ENCODE measurements at regions not wholly inside any gene's neighbourhood (a gene's known extent, or its start where the extent isn't known, plus 50 kb on each side); places are given as distances from the start of the nearest gene placed in this dataset.
A peak's percentile ranks its signal among the peaks of the same experiment; 100 is the strongest.

- no peaks in the 10 kb centered on the region for H3K36me3 Mint-ChIP-seq (ENCODE audit: low read depth, unreplicated experiment)
- no peak overlapping the region for H3K27ac Mint-ChIP-seq (ENCODE audit: unreplicated experiment)
- H3K4me1 Mint-ChIP-seq (ENCODE audit: unreplicated experiment) = peaks cover 8% of the 10 kb centered on the region
- DNase-seq (ENCODE audit: low spot score) = no peak
- peaks cover 2% of the 10 kb centered on the region for H3K27me3 Mint-ChIP-seq (ENCODE audit: unreplicated experiment)
- H3K4me3 Mint-ChIP-seq (ENCODE audit: unreplicated experiment) = no peak overlapping the region
- no peaks in the 10 kb centered on the region for H3K9me3 Mint-ChIP-seq (ENCODE audit: unreplicated experiment)
- no peak for TF ChIP-seq CTCF (IDR thresholded peaks at IDR 0.05; ENCODE audit: unreplicated experiment)
Measured at GRCh38 chr1:58842941-58843340, 59.1 kb upstream of the JUN start.

DNA sequence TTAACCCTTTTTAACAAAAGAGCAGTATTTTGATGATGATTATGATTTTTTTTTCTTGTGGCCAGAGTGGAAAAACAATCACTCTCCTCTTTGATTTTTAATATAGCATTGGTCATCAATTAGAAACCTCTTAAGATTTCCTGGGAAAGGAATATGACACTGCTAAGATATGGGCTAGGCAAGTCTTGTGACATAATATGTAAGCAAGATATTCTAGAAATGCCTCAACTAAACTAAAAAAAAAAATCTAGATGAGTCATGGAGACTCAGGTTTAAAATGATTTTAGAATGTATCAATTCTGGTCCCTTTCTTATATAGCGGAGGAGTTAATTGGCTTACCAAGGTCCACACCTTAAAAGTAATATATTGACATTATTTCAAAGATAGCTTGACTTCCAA is 60.3 kb upstream of the JUN start:
- Mint-ChIP-seq H3K4me1 (ENCODE audit: unreplicated experiment) (peaks cover 8% of the 10 kb centered on the region), H3K4me3 (ENCODE audit: unreplicated experiment) (no peak overlapping the region), H3K27ac (ENCODE audit: unreplicated experiment) (no peak overlapping the region), H3K27me3 (ENCODE audit: unreplicated experiment) (peaks cover 1% of the 10 kb centered on the region), H3K36me3 (ENCODE audit: low read depth, unreplicated experiment) (no peaks in the 10 kb centered on the region), H3K9me3 (ENCODE audit: unreplicated experiment) (no peaks in the 10 kb centered on the region)
- no peak for TF ChIP-seq CTCF (IDR thresholded peaks at IDR 0.05; ENCODE audit: unreplicated experiment)
- no peak for DNase-seq (ENCODE audit: low spot score)

GRCh38 chr1:58845942-58846341 is 62.1 kb upstream of the JUN start:
- no peaks in the 10 kb centered on the region for H3K9me3 Mint-ChIP-seq (ENCODE audit: unreplicated experiment)
- DNase-seq (ENCODE audit: low spot score) = no peak
- peaks cover 1% of the 10 kb centered on the region for H3K27me3 Mint-ChIP-seq (ENCODE audit: unreplicated experiment)
- H3K36me3 Mint-ChIP-seq (ENCODE audit: low read depth, unreplicated experiment) = no peaks in the 10 kb centered on the region
- no peak for TF ChIP-seq CTCF (IDR thresholded peaks at IDR 0.05; ENCODE audit: unreplicated experiment)
- H3K27ac Mint-ChIP-seq (ENCODE audit: unreplicated experiment) = no peak overlapping the region
- no peak overlapping the region for H3K4me3 Mint-ChIP-seq (ENCODE audit: unreplicated experiment)
- H3K4me1 Mint-ChIP-seq (ENCODE audit: unreplicated experiment) = peaks cover 25% of the 10 kb centered on the region

DNA sequence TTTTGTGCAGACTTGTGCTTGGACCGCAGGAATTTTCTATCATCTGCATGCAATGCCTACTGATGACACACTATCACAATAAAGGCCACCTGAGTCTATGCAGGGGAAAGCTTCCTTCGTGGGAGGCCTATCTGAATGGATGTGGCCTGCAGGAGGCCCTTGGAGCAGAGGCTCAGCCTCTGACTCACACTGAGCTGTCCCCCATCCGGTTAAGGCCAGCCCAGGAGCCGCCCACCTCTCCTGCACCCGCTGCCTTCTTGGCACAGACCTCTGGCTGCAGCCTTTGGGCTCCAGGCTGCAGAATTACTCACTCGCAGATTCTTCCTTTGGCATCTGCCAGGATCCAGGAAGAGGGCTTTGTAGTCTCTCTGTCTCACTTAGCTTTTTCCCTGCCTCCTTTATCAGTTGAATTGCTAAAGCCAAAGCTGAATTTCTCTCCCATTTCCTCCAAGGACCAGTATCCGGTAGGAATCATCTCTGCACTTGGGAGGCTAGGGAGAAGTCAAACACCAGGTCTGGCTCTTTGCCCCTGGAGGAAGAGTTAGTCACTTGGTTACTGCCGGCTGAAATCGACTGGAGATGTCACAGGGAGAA is 65.1 kb upstream of the JUN start:
- peaks cover 7% of the 10 kb centered on the region for H3K27me3 Mint-ChIP-seq (ENCODE audit: unreplicated experiment)
- no peak for TF ChIP-seq CTCF (IDR thresholded peaks at IDR 0.05; ENCODE audit: unreplicated experiment)
- no peak for DNase-seq (ENCODE audit: low spot score)
- no peaks in the 10 kb centered on the region for H3K36me3 Mint-ChIP-seq (ENCODE audit: low read depth, unreplicated experiment)
- H3K27ac Mint-ChIP-seq (ENCODE audit: unreplicated experiment) = peak overlapping the region; percentile 53
- H3K4me1 Mint-ChIP-seq (ENCODE audit: unreplicated experiment) = peaks cover 51% of the 10 kb centered on the region
- no peak overlapping the region for H3K4me3 Mint-ChIP-seq (ENCODE audit: unreplicated experiment)
- no peaks in the 10 kb centered on the region for H3K9me3 Mint-ChIP-seq (ENCODE audit: unreplicated experiment)

DNA sequence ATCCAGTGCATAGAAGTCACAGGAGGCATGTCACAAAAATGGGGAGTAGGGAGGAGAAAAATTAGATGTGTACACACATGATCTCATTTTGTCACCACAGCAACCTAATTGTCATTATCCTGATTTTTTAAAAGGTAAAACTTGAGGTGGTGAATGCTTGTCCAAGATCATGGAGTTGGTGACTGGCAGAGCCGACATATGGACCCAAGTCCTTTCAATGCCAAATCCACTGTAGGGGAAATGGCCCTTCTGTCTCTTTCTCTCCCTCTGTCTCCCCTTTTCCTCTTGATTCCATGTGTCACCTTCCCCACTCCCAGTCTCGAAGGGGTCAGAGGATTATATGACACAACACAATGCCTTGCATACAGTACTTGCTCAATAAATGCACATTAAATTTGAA is 65.7 kb upstream of the JUN start:
- peak overlapping the region; percentile 53 for H3K27ac Mint-ChIP-seq (ENCODE audit: unreplicated experiment)
- peaks cover 52% of the 10 kb centered on the region for H3K4me1 Mint-ChIP-seq (ENCODE audit: unreplicated experiment)
- H3K27me3 Mint-ChIP-seq (ENCODE audit: unreplicated experiment) = peaks cover 7% of the 10 kb centered on the region
- no peak for TF ChIP-seq CTCF (IDR thresholded peaks at IDR 0.05; ENCODE audit: unreplicated experiment)
- H3K9me3 Mint-ChIP-seq (ENCODE audit: unreplicated experiment) = no peaks in the 10 kb centered on the region
- H3K4me3 Mint-ChIP-seq (ENCODE audit: unreplicated experiment) = no peak overlapping the region
- H3K36me3 Mint-ChIP-seq (ENCODE audit: low read depth, unreplicated experiment) = no peaks in the 10 kb centered on the region
- DNase-seq (ENCODE audit: low spot score) = no peak

Data from endothelial cell (in vitro differentiated cells).